ENCODE measurements at regions not wholly inside any gene's neighbourhood (a gene's known extent, or its start where the extent isn't known, plus 50 kb on each side); places are given as distances from the start of the nearest gene placed in this dataset.

DNA sequence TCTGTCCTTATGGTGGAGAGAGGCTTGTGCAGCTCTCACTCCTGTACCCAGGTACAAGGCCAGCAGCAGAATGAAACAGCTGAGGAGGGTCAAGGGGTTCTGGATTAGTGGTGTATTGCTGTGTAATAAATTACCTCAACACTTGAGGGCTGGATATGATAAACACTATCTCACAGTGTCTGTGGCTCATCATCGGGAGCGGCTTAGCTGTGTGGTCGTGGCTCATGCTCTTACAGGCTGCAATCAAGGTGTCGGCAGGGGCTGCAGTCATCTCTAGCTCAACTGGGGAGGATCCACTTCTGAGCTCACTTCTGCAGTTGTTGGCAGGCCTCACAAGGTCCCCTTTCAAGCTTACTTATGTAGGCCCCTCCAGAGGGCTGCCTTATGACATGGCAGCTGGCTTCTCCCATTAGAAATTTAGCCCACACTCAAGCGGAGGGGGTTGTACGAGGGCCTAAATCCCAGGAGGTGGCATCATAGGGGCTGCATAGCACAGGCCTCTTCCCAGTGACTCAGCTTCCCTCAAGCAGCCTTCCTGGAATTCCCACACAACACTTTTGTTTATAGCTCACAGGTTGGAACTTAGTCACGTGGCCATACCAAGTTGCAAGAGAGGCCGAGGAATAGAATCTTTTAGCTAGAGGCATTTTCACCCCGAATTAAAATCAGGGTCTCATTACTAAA lies 148.2 kb upstream of the RPS6KA3 start:
- no peak for TF ChIP-seq POLR2A (IDR thresholded peaks at IDR 0.05; ENCODE audit: low read length)
- TF ChIP-seq GATA1 (IDR thresholded peaks at IDR 0.05; ENCODE audit: low read depth, low read length) = no peak
- no peak for DNase-seq

GRCh38 chrX:20414066-20414465 lies 147.4 kb upstream of the RPS6KA3 start:
- no peak for TF ChIP-seq POLR2A (IDR thresholded peaks at IDR 0.05; ENCODE audit: low read length)
- no peak for TF ChIP-seq GATA1 (IDR thresholded peaks at IDR 0.05; ENCODE audit: low read depth, low read length)
- no peak for DNase-seq

DNA sequence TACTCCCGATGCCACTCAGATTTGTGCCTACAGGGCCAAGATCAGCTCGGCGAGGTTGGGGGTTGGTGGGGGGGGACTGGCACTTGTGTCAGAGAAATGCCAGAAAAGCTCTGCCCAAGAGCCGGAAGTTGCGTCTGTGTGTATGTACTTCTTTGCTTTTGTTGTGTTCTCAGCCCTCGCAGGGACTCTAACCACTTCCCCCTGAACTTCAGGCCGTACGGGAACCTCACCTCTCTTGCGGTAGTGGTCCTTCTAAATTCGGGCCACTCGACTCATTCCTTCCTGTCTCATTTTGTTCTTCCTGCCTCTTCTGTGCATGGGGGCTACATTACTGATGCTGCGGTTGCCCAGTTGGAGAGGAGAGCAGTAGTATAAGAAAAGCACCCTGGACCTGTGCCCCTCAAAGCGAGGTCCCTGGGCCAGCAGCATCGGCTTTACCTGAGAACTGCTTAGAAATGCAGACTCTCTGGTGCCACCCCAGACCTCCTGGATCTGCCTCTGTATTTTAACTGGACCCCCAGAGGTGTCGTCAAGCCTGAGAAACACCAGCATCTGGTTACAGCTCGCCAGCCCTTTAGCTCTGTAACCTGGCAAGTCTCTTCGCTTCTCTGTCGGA lies 146.3 kb upstream of the RPS6KA3 start:
- DNase-seq = no peak
- TF ChIP-seq GATA1 (IDR thresholded peaks at IDR 0.05; ENCODE audit: low read depth, low read length) (no peak), POLR2A (IDR thresholded peaks at IDR 0.05; ENCODE audit: low read length) (no peak)

DNA sequence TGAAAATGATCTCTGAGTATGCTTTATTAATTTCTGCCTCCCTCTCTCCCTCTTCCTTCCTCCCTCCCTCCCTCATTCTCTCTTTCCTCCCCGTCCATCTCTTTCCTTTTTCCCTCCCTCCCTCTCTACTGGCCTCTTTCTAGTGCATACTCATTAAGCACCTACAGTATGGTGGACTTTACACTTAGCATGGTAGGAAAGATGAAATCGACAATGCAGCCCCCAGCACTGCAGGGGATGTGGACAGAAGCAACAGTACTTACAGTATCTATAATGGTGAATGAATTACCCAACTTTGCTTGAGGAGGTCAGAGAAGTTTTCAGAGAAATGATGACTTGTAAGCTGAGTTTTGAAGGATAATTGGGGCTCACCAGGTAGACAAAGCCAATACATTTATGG lies 143.8 kb upstream of the RPS6KA3 start:
- TF ChIP-seq POLR2A (IDR thresholded peaks at IDR 0.05; ENCODE audit: low read length) (no peak), GATA1 (IDR thresholded peaks at IDR 0.05; ENCODE audit: low read depth, low read length) (no peak)
- no peak for DNase-seq

DNA sequence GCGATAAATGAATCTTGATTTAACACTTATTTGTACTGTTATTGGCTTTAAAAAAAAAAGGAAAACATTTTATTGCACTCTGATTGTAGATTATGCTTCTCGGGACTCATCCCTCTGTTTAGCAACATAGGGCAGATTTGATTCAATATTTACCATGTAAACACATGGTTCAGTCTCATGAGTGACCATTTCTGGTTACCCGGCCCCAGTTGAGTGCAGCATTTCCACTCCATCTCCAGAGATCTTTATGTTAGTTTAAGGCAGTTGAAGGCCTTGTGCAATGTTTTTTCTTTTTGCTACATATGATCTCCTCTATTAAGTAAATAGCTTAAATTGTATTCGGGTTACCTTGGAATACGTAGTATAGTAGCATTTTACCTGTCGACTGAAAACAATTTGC lies 143.3 kb upstream of the RPS6KA3 start:
- no peak for TF ChIP-seq POLR2A (IDR thresholded peaks at IDR 0.05; ENCODE audit: low read length)
- DNase-seq = no peak

DNA sequence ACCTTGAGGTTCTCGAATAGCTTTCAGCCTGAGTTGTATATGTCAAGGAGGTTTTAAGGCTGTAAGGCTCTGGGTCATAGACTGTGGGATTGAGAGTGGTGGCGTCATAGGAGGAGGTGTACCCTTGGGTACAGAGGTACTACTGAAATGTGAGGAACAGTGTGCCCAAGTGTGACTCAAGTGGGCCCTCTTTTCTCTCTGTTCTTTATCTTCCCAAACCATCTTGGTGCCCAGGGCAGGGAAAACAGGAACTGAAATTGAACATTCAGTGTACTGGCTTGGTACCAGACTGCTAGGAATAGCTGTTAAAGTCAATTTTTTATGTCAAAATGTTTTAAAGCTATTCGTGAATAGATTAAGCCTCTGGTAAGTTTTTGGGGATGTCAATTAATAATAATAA lies 136.2 kb upstream of the RPS6KA3 start:
- DNase-seq = no peak
- TF ChIP-seq POLR2A (IDR thresholded peaks at IDR 0.05; ENCODE audit: low read length) = no peak

DNA sequence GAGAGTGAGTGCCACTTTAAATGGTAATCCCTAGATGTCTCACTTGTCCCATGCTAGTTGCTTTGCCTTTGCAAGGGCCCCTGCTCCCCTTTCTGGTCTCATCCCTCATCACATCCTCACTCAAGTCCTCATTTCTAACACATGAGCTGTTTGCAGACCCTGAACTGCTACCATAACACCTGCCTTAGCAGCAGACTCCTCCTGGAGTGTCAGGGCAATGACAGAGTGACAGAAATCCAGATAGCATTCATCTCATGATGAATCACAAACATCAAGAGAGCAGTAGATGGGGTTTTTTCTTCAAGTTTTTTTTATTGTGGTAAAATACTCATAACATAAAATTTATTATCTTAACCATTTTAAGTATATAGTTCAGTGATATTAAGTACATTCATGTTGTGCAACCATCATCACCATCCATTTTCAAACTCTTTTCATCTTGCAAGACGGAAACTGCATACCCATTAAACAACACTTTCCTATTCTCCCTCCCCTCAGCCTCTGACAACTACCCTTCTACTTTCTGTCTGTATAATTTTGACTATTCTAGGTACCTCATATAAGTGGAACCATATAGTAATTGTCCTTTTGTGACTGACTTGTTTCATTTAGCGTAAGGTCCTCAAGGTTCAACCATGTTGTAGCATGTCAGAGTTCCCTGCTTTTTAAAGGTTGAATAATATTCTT lies 133.2 kb upstream of the RPS6KA3 start:
- TF ChIP-seq GATA1 (IDR thresholded peaks at IDR 0.05; ENCODE audit: low read depth, low read length) (no peak), POLR2A (IDR thresholded peaks at IDR 0.05; ENCODE audit: low read length) (no peak)

DNA sequence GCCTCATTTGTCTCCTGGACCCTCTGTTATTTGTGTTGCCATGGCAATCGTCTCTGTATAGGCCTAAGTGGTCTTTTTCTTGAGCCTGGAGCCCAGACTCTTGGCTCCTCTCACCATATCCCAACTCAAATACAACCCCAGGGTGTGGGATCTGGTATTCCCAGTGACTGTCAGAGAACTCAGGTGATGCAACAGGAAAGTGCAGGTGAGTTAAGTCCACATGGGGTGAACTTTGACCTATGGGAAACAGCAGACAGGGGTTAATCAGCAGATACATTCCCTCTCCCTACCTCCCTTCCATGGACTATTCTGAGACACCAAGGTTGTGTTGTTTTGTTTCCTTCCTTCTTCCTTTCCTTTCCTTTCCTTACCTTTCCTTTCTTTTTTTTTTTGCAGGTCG lies 130.9 kb upstream of the RPS6KA3 start:
- no peak for DNase-seq
- no peak for TF ChIP-seq POLR2A (IDR thresholded peaks at IDR 0.05; ENCODE audit: low read length)
- no peak for TF ChIP-seq GATA1 (IDR thresholded peaks at IDR 0.05; ENCODE audit: low read depth, low read length)

More for the DNA sequence above, 133.2 kb upstream of the RPS6KA3 start:
- DNase-seq = no peak

- no peak for DNase-seq
- no peak for TF ChIP-seq POLR2A (IDR thresholded peaks at IDR 0.05; ENCODE audit: low read length)
- TF ChIP-seq GATA1 (IDR thresholded peaks at IDR 0.05; ENCODE audit: low read depth, low read length) = no peak
Observed at GRCh38 chrX:20394451-20394850, 127.7 kb upstream of the RPS6KA3 start.

- DNase-seq = no peak
- no peak for TF ChIP-seq POLR2A (IDR thresholded peaks at IDR 0.05; ENCODE audit: low read length)
- no peak for TF ChIP-seq GATA1 (IDR thresholded peaks at IDR 0.05; ENCODE audit: low read depth, low read length)
Observed at GRCh38 chrX:20393944-20394343, 127.2 kb upstream of the RPS6KA3 start.

DNA sequence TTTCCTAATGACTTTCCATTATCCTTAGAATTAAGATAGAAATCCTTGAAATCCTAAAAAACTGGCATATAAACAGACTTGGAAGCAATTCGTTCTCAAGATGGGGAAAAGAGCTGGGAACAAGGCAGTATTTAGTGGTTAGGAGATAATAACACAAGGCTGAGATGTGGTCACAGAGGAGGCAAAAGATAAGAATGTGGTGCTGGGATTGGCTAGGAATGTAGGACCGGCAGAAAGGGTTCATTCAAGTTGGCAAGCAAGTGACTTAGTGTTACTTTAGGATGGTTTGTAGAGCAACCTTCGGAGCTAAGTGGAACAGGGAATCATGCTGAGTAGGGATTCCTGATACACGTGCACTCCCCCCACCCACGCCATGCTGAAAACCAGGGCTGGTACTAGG lies 121.9 kb upstream of the RPS6KA3 start:
- no peak for DNase-seq
- no peak for TF ChIP-seq GATA1 (IDR thresholded peaks at IDR 0.05; ENCODE audit: low read depth, low read length)
- TF ChIP-seq POLR2A (IDR thresholded peaks at IDR 0.05; ENCODE audit: low read length) = no peak

DNA sequence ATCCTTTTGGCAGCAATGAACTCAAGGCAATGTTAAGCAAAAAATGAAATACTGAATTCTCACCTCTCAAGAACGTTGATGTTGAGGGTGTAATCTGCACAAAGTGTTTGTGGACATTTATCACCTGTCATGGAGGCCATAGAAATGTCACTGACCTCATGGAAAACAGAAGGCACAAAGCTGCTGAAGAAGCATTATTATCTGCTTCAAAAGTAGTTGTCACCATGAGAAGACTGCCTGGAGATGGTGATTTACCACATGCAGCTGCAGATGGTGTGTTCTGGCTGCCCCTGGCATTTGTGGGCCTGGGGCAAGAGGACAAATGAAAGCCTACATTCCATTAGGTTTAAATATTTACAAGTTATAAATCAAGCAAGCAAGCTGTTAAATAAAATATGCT lies 116.8 kb upstream of the RPS6KA3 start:
- no peak for TF ChIP-seq POLR2A (IDR thresholded peaks at IDR 0.05; ENCODE audit: low read length)
- no peak for TF ChIP-seq GATA1 (IDR thresholded peaks at IDR 0.05; ENCODE audit: low read depth, low read length)
- DNase-seq = no peak

- no peak for DNase-seq
Observed at GRCh38 chrX:20382518-20383297, 116.0 kb upstream of the RPS6KA3 start.

DNA sequence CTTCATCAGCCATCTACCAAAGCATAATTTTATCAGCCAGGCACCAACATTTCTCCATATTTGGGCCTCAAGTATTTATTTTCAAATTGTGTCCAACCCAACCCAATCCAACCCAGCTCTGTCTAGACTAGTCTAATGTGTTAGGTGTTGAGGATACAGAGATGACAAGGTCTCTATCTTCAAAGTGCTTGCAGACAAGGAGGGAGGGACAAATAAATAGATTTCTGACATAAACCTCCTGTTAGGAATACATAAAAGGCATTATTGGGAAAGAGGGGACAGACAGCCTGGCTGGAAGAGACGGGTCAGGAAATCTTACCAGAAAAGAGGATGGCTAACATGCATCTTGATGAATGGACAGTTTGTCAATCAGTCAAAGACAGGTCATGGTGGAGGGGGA lies 115.4 kb upstream of the RPS6KA3 start:
- no peak for DNase-seq
- no peak for TF ChIP-seq POLR2A (IDR thresholded peaks at IDR 0.05; ENCODE audit: low read length)
- no peak for TF ChIP-seq GATA1 (IDR thresholded peaks at IDR 0.05; ENCODE audit: low read depth, low read length)

More at GRCh38 chrX:20382518-20383297, 116.0 kb upstream of the RPS6KA3 start:
- TF ChIP-seq POLR2A (IDR thresholded peaks at IDR 0.05; ENCODE audit: low read length) (no peak), GATA1 (IDR thresholded peaks at IDR 0.05; ENCODE audit: low read depth, low read length) (no peak)
